ENCODE measurements at regions not wholly inside any gene's neighbourhood (a gene's known extent, or its start where the extent isn't known, plus 50 kb on each side); places are given as distances from the start of the nearest gene placed in this dataset.

- DNase-seq (ENCODE audit: low read depth), result no peak
- no peak for TF ChIP-seq CTCF (conservative IDR thresholded peaks at IDR 0.05; ENCODE audit: low read depth, low read length)
- H3K4me3 ChIP-seq (ENCODE audit: low read depth, low read length), result no peak overlapping the region
Observed at GRCh38 chr5:8340261-8340660, 471.3 kb downstream of the MTRR start.

- peak; percentile 69 for TF ChIP-seq CTCF (conservative IDR thresholded peaks at IDR 0.05; ENCODE audit: low read depth, low read length)
- DNase-seq (ENCODE audit: low read depth), result peak; percentile 52
- no peak overlapping the region for H3K4me3 ChIP-seq (ENCODE audit: low read depth, low read length)
Observed at GRCh38 chr5:8340739-8341344, 471.9 kb downstream of the MTRR start.

- no peak overlapping the region for H3K4me3 ChIP-seq (ENCODE audit: low read depth, low read length)
- DNase-seq (ENCODE audit: low read depth), result peak; percentile 20
- TF ChIP-seq CTCF (conservative IDR thresholded peaks at IDR 0.05; ENCODE audit: low read depth, low read length), result no peak
Observed at GRCh38 chr5:8341406-8341805, 472.5 kb downstream of the MTRR start.

GRCh38 chr5:8347984-8348383, 479.0 kb downstream of the MTRR start:
- TF ChIP-seq CTCF (conservative IDR thresholded peaks at IDR 0.05; ENCODE audit: low read depth, low read length), result no peak
- H3K4me3 ChIP-seq (ENCODE audit: low read depth, low read length), result no peak overlapping the region
- no peak for DNase-seq (ENCODE audit: low read depth)

- no peak for DNase-seq (ENCODE audit: low read depth)
- no peak for TF ChIP-seq CTCF (conservative IDR thresholded peaks at IDR 0.05; ENCODE audit: low read depth, low read length)
- no peak overlapping the region for H3K4me3 ChIP-seq (ENCODE audit: low read depth, low read length)
Observed at GRCh38 chr5:8349855-8350254, 480.9 kb downstream of the MTRR start.

- H3K4me3 ChIP-seq (ENCODE audit: low read depth, low read length), result no peak overlapping the region
- no peak for DNase-seq (ENCODE audit: low read depth)
- no peak for TF ChIP-seq CTCF (conservative IDR thresholded peaks at IDR 0.05; ENCODE audit: low read depth, low read length)
Observed at GRCh38 chr5:8350644-8351339, 481.8 kb downstream of the MTRR start.

GRCh38 chr5:8355981-8356380, 487.0 kb downstream of the MTRR start:
- TF ChIP-seq CTCF (conservative IDR thresholded peaks at IDR 0.05; ENCODE audit: low read depth, low read length), result no peak
- DNase-seq (ENCODE audit: low read depth), result no peak
- no peak overlapping the region for H3K4me3 ChIP-seq (ENCODE audit: low read depth, low read length)

Measured in choroid plexus epithelial cell (primary cell).